K562 (cell line): ENCODE measurements at regions not wholly inside any gene's neighbourhood (a gene's known extent, or its start where the extent isn't known, plus 50 kb on each side); places are given as distances from the start of the nearest gene placed in this dataset.

Experiments used
- CTCF ChIP-seq, 3 experiments: IDR thresholded peaks in 2 of 3; conservative IDR thresholded peaks in 1 of 3; 2 replicates each; pipeline ENCODE4 v1.5.1; 2011 to 2012; ENCODE audit warnings: low read length in 3 of 3, mild to moderate bottlenecking in 3 of 3, control low read depth in 2 of 3, improper control_type of control experiment in 1 of 3, inconsistent platforms in 1 of 3, low read depth in 1 of 3, mixed read lengths in 1 of 3, moderate library complexity in 1 of 3; ENCODE audit not compliant: insufficient read depth in 2 of 3
- MAFF ChIP-seq: IDR thresholded peaks from 2 replicates; pipeline ENCODE4 v1.6.1; 2012; ENCODE audit warnings: low read length, improper control_type of control experiment
- POLR2A ChIP-seq: fragments of 450-650 bp; conservative IDR thresholded peaks from 2 replicates; pipeline ENCODE4 v1.6.1; 2016
- RCOR1 ChIP-seq, 2 experiments: IDR thresholded peaks; 2 replicates each; pipeline ENCODE4 v1.6.1; 2012; ENCODE audit warnings: low read depth in 2 of 2, low read length in 2 of 2, borderline replicate concordance in 1 of 2, improper control_type of control experiment in 1 of 2
- TCF3 ChIP-seq: sonication (generic); formaldehyde crosslinking; IDR thresholded peaks from 2 replicates; pipeline ENCODE4 v1.4.0; 2020; ENCODE audit warnings: mild to moderate bottlenecking, missing genetic modification reagents

- TF ChIP-seq TCF3 (no peak), CTCF (IDR thresholded peaks at IDR 0.05 in 2 of 3, conservative IDR thresholded peaks at IDR 0.05 in 1 of 3; ENCODE audit: insufficient read depth in 2 of 3, low read depth in 1 of 3, low read length in 3 of 3) (no peak), POLR2A (no peak), RCOR1 (IDR thresholded peaks at IDR 0.05; ENCODE audit: borderline replicate concordance in 1 of 2, low read depth in 2 of 2, low read length in 2 of 2) (no peak), MAFF (no peak)
These were observed 65.1 kb downstream of the IER5 start for GRCh38 chr1:181153634-181153961.
